A673 (cell line): ENCODE measurements at regions not wholly inside any gene's neighbourhood (a gene's known extent, or its start where the extent isn't known, plus 50 kb on each side); places are given as distances from the start of the nearest gene placed in this dataset.

ENCODE experiments used
- EZH2 ChIP-seq: fragments of 200-600 bp; sonication (generic); IDR thresholded peaks from 2 replicates; pipeline ENCODE4 v1.6.1; 2017; ENCODE audit warnings: borderline replicate concordance, low read depth, mild to moderate bottlenecking, mixed read lengths, antibody characterized with exemption, low read length; ENCODE audit not compliant: poor library complexity, severe bottlenecking
- TF ChIP-seq, protein P1 (sequence below): fragments of 300-800, 200-600 bp; sonication (generic); conservative IDR thresholded peaks from 2 replicates; pipeline ENCODE4 v1.5.1; 2017; ENCODE audit warnings: low read depth, mild to moderate bottlenecking, antibody characterized with exemption, low read length, moderate library complexity, mixed read lengths

DNA sequence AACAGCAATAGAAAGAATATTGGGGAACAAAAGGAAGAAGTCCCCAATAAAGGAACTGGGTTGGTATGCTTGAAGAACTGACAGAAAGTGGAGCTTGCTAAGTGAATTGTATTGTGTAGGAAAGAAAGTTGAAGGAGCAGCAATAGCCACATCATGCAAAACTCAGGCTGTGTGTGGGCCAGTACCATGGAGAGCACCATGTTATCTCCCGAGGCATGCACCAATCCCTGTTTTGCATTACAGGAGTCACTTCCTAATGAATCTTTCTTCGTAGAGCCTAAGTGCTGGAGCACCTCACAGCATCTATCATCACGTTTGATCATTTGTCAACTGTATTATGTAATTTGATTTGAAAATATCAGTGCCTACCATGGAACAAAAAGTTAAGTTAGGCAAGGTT is 137.7 kb upstream of the NMUR2 start:
- TF ChIP-seq, protein P1, sequence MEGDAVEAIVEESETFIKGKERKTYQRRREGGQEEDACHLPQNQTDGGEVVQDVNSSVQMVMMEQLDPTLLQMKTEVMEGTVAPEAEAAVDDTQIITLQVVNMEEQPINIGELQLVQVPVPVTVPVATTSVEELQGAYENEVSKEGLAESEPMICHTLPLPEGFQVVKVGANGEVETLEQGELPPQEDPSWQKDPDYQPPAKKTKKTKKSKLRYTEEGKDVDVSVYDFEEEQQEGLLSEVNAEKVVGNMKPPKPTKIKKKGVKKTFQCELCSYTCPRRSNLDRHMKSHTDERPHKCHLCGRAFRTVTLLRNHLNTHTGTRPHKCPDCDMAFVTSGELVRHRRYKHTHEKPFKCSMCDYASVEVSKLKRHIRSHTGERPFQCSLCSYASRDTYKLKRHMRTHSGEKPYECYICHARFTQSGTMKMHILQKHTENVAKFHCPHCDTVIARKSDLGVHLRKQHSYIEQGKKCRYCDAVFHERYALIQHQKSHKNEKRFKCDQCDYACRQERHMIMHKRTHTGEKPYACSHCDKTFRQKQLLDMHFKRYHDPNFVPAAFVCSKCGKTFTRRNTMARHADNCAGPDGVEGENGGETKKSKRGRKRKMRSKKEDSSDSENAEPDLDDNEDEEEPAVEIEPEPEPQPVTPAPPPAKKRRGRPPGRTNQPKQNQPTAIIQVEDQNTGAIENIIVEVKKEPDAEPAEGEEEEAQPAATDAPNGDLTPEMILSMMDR: no peak
- TF ChIP-seq EZH2: no peak
